SK-N-SH treated with all-trans-retinoic acid at 6 μM for 48 hours (cell line): ENCODE measurements at regions not wholly inside any gene's neighbourhood (a gene's known extent, or its start where the extent isn't known, plus 50 kb on each side); places are given as distances from the start of the nearest gene placed in this dataset.

ENCODE experiments used
- ATAC-seq: fragments of 200-7000 bp; cut with Tn5 transposase; 3 replicates; pipeline ENCODE4 v1.9.1; 2020; ENCODE audit warnings: mild to moderate bottlenecking, moderate library complexity
- ARNTL ChIP-seq: fragments of 450-650 bp; formaldehyde crosslinking; IDR thresholded peaks from 2 replicates; pipeline ENCODE4 v1.5.0; 2020; ENCODE audit warnings: low read depth, mild to moderate bottlenecking, moderate library complexity, borderline replicate concordance
- BACH2 ChIP-seq: fragments of 250-450 bp; sonication (Bioruptor Pico); IDR thresholded peaks from 2 replicates; pipeline ENCODE4 v1.9.0; 2021; ENCODE audit warnings: mild to moderate bottlenecking, borderline replicate concordance
- CSDC2 ChIP-seq: fragments of 250-450 bp; sonication (Bioruptor Pico); IDR thresholded peaks from 2 replicates; pipeline ENCODE4 v1.5.0; 2020; ENCODE audit warnings: mild to moderate bottlenecking, moderate library complexity
- CSRNP3 ChIP-seq: fragments of 250-450 bp; sonication (Bioruptor Pico); IDR thresholded peaks from 2 replicates; pipeline ENCODE4 v1.5.1; 2021; ENCODE audit warnings: mild to moderate bottlenecking, moderate library complexity
- ESRRG ChIP-seq: fragments of 250-450 bp; sonication (Bioruptor Pico); IDR thresholded peaks from 2 replicates; pipeline ENCODE4 v1.6.1; 2021; ENCODE audit warnings: mild to moderate bottlenecking
- GLIS3 ChIP-seq: fragments of 250-450 bp; sonication (Bioruptor Pico); IDR thresholded peaks from 2 replicates; pipeline ENCODE4 v1.5.0; 2020; ENCODE audit warnings: mild to moderate bottlenecking, moderate library complexity
- ISL1 ChIP-seq: fragments of 250-450 bp; sonication (Bioruptor Pico); IDR thresholded peaks from 2 replicates; pipeline ENCODE4 v2.1.2; 2022; ENCODE audit warnings: mild to moderate bottlenecking, moderate library complexity
- OSR1 ChIP-seq: fragments of 250-450 bp; sonication (Bioruptor Pico); IDR thresholded peaks from 2 replicates; pipeline ENCODE4 v1.8.0; 2022; ENCODE audit warnings: moderate library complexity, mild to moderate bottlenecking, inconsistent platforms
- PATZ1 ChIP-seq: fragments of 250-450 bp; sonication (Bioruptor Pico); IDR thresholded peaks from 2 replicates; pipeline ENCODE4 v1.8.0; 2020; ENCODE audit warnings: mild to moderate bottlenecking, moderate library complexity, borderline replicate concordance
- POU6F1 ChIP-seq: fragments of 250-450 bp; sonication (Bioruptor Pico); IDR thresholded peaks from 2 replicates; pipeline ENCODE4 v1.8.0; 2021; ENCODE audit warnings: low read depth, mild to moderate bottlenecking, moderate library complexity, borderline replicate concordance
- PPARA ChIP-seq: fragments of 250-450 bp; sonication (Bioruptor Pico); IDR thresholded peaks from 2 replicates; pipeline ENCODE4 v1.5.0; 2020; ENCODE audit warnings: mild to moderate bottlenecking, borderline replicate concordance
- SNAI2 ChIP-seq: fragments of 250-450 bp; sonication (Bioruptor Pico); IDR thresholded peaks from 2 replicates; pipeline ENCODE4 v1.5.0; 2020; ENCODE audit warnings: mild to moderate bottlenecking, moderate library complexity
- TCF4 ChIP-seq: fragments of 250-450 bp; sonication (Bioruptor Pico); IDR thresholded peaks from 2 replicates; pipeline ENCODE4 v1.8.0; 2021; ENCODE audit warnings: mild to moderate bottlenecking, moderate library complexity, borderline replicate concordance
- TOX ChIP-seq: fragments of 250-450 bp; sonication (Bioruptor Pico); IDR thresholded peaks from 2 replicates; pipeline ENCODE4 v1.8.0; 2021; ENCODE audit warnings: mild to moderate bottlenecking, moderate library complexity, borderline replicate concordance
- TSHZ2 ChIP-seq: fragments of 250-450 bp; sonication (Bioruptor Pico); IDR thresholded peaks from 2 replicates; pipeline ENCODE4 v1.5.0; 2020; ENCODE audit warnings: mild to moderate bottlenecking, moderate library complexity
- ZC3H10 ChIP-seq: fragments of 250-450 bp; sonication (Bioruptor Pico); IDR thresholded peaks from 2 replicates; pipeline ENCODE4 v1.5.1; 2021; ENCODE audit warnings: mild to moderate bottlenecking, moderate library complexity
- ZFP3 ChIP-seq: fragments of 250-450 bp; sonication (Bioruptor Pico); IDR thresholded peaks from 2 replicates; pipeline ENCODE4 v1.5.0; 2020; ENCODE audit warnings: mild to moderate bottlenecking, moderate library complexity
- ZFP30 ChIP-seq: fragments of 450-650 bp; formaldehyde crosslinking; IDR thresholded peaks from 2 replicates; pipeline ENCODE4 v1.5.0; 2022; ENCODE audit warnings: mild to moderate bottlenecking, moderate library complexity
- ZNF565 ChIP-seq: fragments of 450-650 bp; formaldehyde crosslinking; conservative IDR thresholded peaks from 2 replicates; pipeline ENCODE4 v1.5.0; 2020; ENCODE audit warnings: low read depth, mild to moderate bottlenecking, moderate library complexity
- ZNF70 ChIP-seq: fragments of 450-650 bp; formaldehyde crosslinking; IDR thresholded peaks from 2 replicates; pipeline ENCODE4 v1.5.0; 2020; ENCODE audit warnings: mild to moderate bottlenecking, moderate library complexity
- ZNF8 ChIP-seq: fragments of 450-650 bp; formaldehyde crosslinking; IDR thresholded peaks from 2 replicates; pipeline ENCODE4 v1.5.0; 2020; ENCODE audit warnings: mild to moderate bottlenecking, moderate library complexity

GRCh38 chr4:1488831-1489638 is 82.8 kb upstream of the NKX1-1 start (continued):
- TF ChIP-seq BACH2 (no peak), CSDC2 (no peak), OSR1 (CRISPR knock-in tag) (no peak), ISL1 (CRISPR knock-in tag) (no peak), TCF4 (CRISPR knock-in tag) (no peak), ZNF565 (CRISPR knock-in tag) (no peak), PPARA (CRISPR knock-in tag) (no peak), ZNF8 (CRISPR knock-in tag) (no peak)

GRCh38 chr4:1488357-1488756 is 82.1 kb upstream of the NKX1-1 start:
- no peak for ATAC-seq
- no peak for TF ChIP-seq BACH2
- TF ChIP-seq ARNTL (CRISPR knock-in tag) = no peak
- no peak for TF ChIP-seq ZFP3 (CRISPR knock-in tag)
- TF ChIP-seq, all 23 proteins: peak for 0

- TF ChIP-seq SNAI2 (CRISPR knock-in tag) (no peak), TOX (CRISPR knock-in tag) (no peak), POU6F1 (CRISPR knock-in tag) (no peak), ZNF70 (CRISPR knock-in tag) (no peak), CSDC2 (no peak), ARNTL (CRISPR knock-in tag) (no peak)
- ATAC-seq = no peak
Measured at GRCh38 chr4:1487761-1488160, 81.5 kb upstream of the NKX1-1 start.

GRCh38 chr4:1487106-1487505 is 80.9 kb upstream of the NKX1-1 start:
- ATAC-seq = no peak
- TF ChIP-seq ZFP30 (no peak), ARNTL (CRISPR knock-in tag) (no peak), TCF4 (CRISPR knock-in tag) (no peak), SNAI2 (CRISPR knock-in tag) (no peak), ZNF70 (CRISPR knock-in tag) (no peak), BACH2 (no peak), PPARA (CRISPR knock-in tag) (no peak), ISL1 (CRISPR knock-in tag) (no peak), CSRNP3 (CRISPR knock-in tag) (no peak), ZNF8 (CRISPR knock-in tag) (no peak), TSHZ2 (no peak)

GRCh38 chr4:1485280-1485679 is 79.0 kb upstream of the NKX1-1 start:
- TF ChIP-seq ZNF8 (CRISPR knock-in tag) (no peak), GLIS3 (CRISPR knock-in tag) (no peak), PATZ1 (CRISPR knock-in tag) (no peak), POU6F1 (CRISPR knock-in tag) (no peak), ZC3H10 (CRISPR knock-in tag) (no peak), ESRRG (CRISPR knock-in tag) (no peak), ZNF70 (CRISPR knock-in tag) (no peak), ZFP3 (CRISPR knock-in tag) (no peak), TSHZ2 (no peak), ISL1 (CRISPR knock-in tag) (no peak), SNAI2 (CRISPR knock-in tag) (no peak)
- ATAC-seq = no peak
